ENCODE measurements at regions not wholly inside any gene's neighbourhood (a gene's known extent, or its start where the extent isn't known, plus 50 kb on each side); places are given as distances from the start of the nearest gene placed in this dataset.

- TF ChIP-seq CTCF (IDR thresholded peaks at IDR 0.05), result no peak
- TF ChIP-seq POLR2A (IDR thresholded peaks at IDR 0.05), result no peak
- TF ChIP-seq POLR2AphosphoS5 (IDR thresholded peaks at IDR 0.05), result no peak
Measured at GRCh38 chr11:16526947-16527346, 170.6 kb upstream of the SOX6 start.
